SK-N-SH treated with all-trans-retinoic acid at 6 μM for 48 hours (cell line): ENCODE measurements at regions not wholly inside any gene's neighbourhood (a gene's known extent, or its start where the extent isn't known, plus 50 kb on each side); places are given as distances from the start of the nearest gene placed in this dataset.

ENCODE experiments used
- ATAC-seq: fragments of 200-7000 bp; cut with Tn5 transposase; 3 replicates; pipeline ENCODE4 v1.9.1; 2020; ENCODE audit warnings: mild to moderate bottlenecking, moderate library complexity
- ARNTL ChIP-seq: fragments of 450-650 bp; formaldehyde crosslinking; IDR thresholded peaks from 2 replicates; pipeline ENCODE4 v1.5.0; 2020; ENCODE audit warnings: low read depth, mild to moderate bottlenecking, moderate library complexity, borderline replicate concordance
- BACH2 ChIP-seq: fragments of 250-450 bp; sonication (Bioruptor Pico); IDR thresholded peaks from 2 replicates; pipeline ENCODE4 v1.9.0; 2021; ENCODE audit warnings: mild to moderate bottlenecking, borderline replicate concordance
- CSDC2 ChIP-seq: fragments of 250-450 bp; sonication (Bioruptor Pico); IDR thresholded peaks from 2 replicates; pipeline ENCODE4 v1.5.0; 2020; ENCODE audit warnings: mild to moderate bottlenecking, moderate library complexity
- ESRRG ChIP-seq: fragments of 250-450 bp; sonication (Bioruptor Pico); IDR thresholded peaks from 2 replicates; pipeline ENCODE4 v1.6.1; 2021; ENCODE audit warnings: mild to moderate bottlenecking
- GLIS3 ChIP-seq: fragments of 250-450 bp; sonication (Bioruptor Pico); IDR thresholded peaks from 2 replicates; pipeline ENCODE4 v1.5.0; 2020; ENCODE audit warnings: mild to moderate bottlenecking, moderate library complexity
- ISL1 ChIP-seq: fragments of 250-450 bp; sonication (Bioruptor Pico); IDR thresholded peaks from 2 replicates; pipeline ENCODE4 v2.1.2; 2022; ENCODE audit warnings: mild to moderate bottlenecking, moderate library complexity
- OSR1 ChIP-seq: fragments of 250-450 bp; sonication (Bioruptor Pico); IDR thresholded peaks from 2 replicates; pipeline ENCODE4 v1.8.0; 2022; ENCODE audit warnings: moderate library complexity, mild to moderate bottlenecking, inconsistent platforms
- PPARA ChIP-seq: fragments of 250-450 bp; sonication (Bioruptor Pico); IDR thresholded peaks from 2 replicates; pipeline ENCODE4 v1.5.0; 2020; ENCODE audit warnings: mild to moderate bottlenecking, borderline replicate concordance
- RARB ChIP-seq: fragments of 250-450 bp; sonication (Bioruptor Pico); IDR thresholded peaks from 2 replicates; pipeline ENCODE4 v1.8.0; 2021; ENCODE audit warnings: mild to moderate bottlenecking, moderate library complexity
- SNAI2 ChIP-seq: fragments of 250-450 bp; sonication (Bioruptor Pico); IDR thresholded peaks from 2 replicates; pipeline ENCODE4 v1.5.0; 2020; ENCODE audit warnings: mild to moderate bottlenecking, moderate library complexity
- TCF4 ChIP-seq: fragments of 250-450 bp; sonication (Bioruptor Pico); IDR thresholded peaks from 2 replicates; pipeline ENCODE4 v1.8.0; 2021; ENCODE audit warnings: mild to moderate bottlenecking, moderate library complexity, borderline replicate concordance
- TOX ChIP-seq: fragments of 250-450 bp; sonication (Bioruptor Pico); IDR thresholded peaks from 2 replicates; pipeline ENCODE4 v1.8.0; 2021; ENCODE audit warnings: mild to moderate bottlenecking, moderate library complexity, borderline replicate concordance
- ZFP3 ChIP-seq: fragments of 250-450 bp; sonication (Bioruptor Pico); IDR thresholded peaks from 2 replicates; pipeline ENCODE4 v1.5.0; 2020; ENCODE audit warnings: mild to moderate bottlenecking, moderate library complexity
- ZFP30 ChIP-seq: fragments of 450-650 bp; formaldehyde crosslinking; IDR thresholded peaks from 2 replicates; pipeline ENCODE4 v1.5.0; 2022; ENCODE audit warnings: mild to moderate bottlenecking, moderate library complexity
- ZNF70 ChIP-seq: fragments of 450-650 bp; formaldehyde crosslinking; IDR thresholded peaks from 2 replicates; pipeline ENCODE4 v1.5.0; 2020; ENCODE audit warnings: mild to moderate bottlenecking, moderate library complexity
- ZNF8 ChIP-seq: fragments of 450-650 bp; formaldehyde crosslinking; IDR thresholded peaks from 2 replicates; pipeline ENCODE4 v1.5.0; 2020; ENCODE audit warnings: mild to moderate bottlenecking, moderate library complexity
- TF ChIP-seq, protein P1 (sequence below): fragments of 250-450 bp; sonication (Bioruptor Pico); IDR thresholded peaks from 2 replicates; pipeline ENCODE4 v1.5.0; 2020; ENCODE audit warnings: mild to moderate bottlenecking, moderate library complexity
- TF ChIP-seq, protein P2 (sequence below): fragments of 250-450 bp; sonication (Bioruptor Pico); IDR thresholded peaks from 2 replicates; pipeline ENCODE4 v1.5.1; 2020; ENCODE audit warnings: low read depth, mild to moderate bottlenecking, moderate library complexity
- TF ChIP-seq, protein P3 (sequence below): fragments of 250-450 bp; sonication (Bioruptor Pico); IDR thresholded peaks from 2 replicates; pipeline ENCODE4 v1.8.0; 2020; ENCODE audit warnings: mild to moderate bottlenecking, moderate library complexity, borderline replicate concordance

DNA sequence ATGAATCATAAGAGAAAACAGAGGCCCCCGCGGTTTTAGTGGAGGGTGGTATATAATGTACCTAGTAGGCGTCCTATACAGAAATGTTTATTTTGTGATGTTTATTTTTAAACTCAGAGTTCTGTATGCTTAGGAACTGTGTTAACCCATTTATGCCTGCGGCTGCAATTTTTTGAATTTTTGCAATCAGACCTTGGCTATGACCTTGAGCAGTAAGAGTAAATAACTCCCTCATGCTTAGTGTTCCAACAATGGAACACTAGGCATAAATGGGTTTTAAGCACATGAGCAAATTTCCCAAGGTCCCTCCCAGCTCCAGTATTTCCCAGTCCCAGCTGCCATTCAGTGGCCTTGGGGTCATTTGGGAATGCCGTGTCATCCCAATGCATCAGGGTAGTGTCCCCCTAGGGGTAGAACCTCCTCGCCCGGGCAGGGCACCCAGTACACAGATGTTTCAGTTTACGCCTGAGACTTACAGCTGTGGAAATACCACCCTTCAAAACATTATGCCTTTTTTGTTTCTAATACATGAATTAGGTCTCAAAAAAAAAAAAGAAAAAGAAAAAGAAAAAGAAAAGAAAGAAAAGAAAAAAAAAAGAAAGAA is 605.8 kb upstream of the CDH11 start:
- ATAC-seq: no peak
- TF ChIP-seq, protein P1, sequence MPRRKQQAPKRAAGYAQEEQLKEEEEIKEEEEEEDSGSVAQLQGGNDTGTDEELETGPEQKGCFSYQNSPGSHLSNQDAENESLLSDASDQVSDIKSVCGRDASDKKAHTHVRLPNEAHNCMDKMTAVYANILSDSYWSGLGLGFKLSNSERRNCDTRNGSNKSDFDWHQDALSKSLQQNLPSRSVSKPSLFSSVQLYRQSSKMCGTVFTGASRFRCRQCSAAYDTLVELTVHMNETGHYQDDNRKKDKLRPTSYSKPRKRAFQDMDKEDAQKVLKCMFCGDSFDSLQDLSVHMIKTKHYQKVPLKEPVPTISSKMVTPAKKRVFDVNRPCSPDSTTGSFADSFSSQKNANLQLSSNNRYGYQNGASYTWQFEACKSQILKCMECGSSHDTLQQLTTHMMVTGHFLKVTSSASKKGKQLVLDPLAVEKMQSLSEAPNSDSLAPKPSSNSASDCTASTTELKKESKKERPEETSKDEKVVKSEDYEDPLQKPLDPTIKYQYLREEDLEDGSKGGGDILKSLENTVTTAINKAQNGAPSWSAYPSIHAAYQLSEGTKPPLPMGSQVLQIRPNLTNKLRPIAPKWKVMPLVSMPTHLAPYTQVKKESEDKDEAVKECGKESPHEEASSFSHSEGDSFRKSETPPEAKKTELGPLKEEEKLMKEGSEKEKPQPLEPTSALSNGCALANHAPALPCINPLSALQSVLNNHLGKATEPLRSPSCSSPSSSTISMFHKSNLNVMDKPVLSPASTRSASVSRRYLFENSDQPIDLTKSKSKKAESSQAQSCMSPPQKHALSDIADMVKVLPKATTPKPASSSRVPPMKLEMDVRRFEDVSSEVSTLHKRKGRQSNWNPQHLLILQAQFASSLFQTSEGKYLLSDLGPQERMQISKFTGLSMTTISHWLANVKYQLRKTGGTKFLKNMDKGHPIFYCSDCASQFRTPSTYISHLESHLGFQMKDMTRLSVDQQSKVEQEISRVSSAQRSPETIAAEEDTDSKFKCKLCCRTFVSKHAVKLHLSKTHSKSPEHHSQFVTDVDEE (CRISPR knock-in tag): no peak
- TF ChIP-seq BACH2 (CRISPR knock-in tag) (no peak), GLIS3 (no peak), RARB (no peak), ZNF70 (no peak), ESRRG (CRISPR knock-in tag) (no peak)

DNA sequence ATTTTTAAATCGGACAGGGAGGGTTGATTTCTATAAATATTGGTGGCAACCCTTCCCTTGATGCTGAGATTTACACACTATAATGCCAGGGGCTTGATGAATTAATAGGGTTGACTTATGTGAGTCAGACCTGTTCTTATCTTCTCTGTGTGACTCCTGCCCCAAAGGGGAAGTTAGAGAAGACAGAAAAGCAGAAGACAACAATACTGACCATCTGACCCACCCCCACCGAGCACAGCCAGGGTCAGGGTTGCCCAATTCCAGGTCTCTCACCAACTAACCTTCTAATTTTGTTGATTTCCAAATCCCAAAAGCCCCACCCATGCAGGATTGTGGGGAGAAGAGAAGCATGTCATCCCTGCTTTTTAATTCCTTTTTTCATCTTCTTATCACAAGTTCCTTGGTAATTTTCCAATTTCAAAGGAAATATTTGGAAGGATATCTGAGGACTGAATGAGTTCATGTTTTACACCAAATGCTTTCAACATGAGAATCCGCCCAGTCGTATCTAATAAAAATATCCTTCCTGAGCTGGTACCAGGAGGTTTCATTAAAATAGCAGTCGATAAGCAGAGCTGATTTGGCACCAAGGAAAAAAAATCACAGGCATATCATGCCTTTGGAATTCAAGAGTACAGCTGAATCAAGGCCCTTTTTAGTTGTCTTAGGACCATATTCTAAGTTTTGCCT is 603.4 kb upstream of the CDH11 start:
- peak; percentile 73 for ATAC-seq
- TF ChIP-seq, protein P2, sequence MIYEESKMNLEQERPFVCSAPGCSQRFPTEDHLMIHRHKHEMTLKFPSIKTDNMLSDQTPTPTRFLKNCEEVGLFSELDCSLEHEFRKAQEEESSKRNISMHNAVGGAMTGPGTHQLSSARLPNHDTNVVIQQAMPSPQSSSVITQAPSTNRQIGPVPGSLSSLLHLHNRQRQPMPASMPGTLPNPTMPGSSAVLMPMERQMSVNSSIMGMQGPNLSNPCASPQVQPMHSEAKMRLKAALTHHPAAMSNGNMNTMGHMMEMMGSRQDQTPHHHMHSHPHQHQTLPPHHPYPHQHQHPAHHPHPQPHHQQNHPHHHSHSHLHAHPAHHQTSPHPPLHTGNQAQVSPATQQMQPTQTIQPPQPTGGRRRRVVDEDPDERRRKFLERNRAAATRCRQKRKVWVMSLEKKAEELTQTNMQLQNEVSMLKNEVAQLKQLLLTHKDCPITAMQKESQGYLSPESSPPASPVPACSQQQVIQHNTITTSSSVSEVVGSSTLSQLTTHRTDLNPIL: peak; percentile 44; the same call in 1 of the 2 replicates
- peak; percentile 88 for TF ChIP-seq ISL1
- no peak for TF ChIP-seq ARNTL (CRISPR knock-in tag)
- TF ChIP-seq ZFP3 (CRISPR knock-in tag): peak; percentile 11; the same call in 1 of the 2 replicates

DNA sequence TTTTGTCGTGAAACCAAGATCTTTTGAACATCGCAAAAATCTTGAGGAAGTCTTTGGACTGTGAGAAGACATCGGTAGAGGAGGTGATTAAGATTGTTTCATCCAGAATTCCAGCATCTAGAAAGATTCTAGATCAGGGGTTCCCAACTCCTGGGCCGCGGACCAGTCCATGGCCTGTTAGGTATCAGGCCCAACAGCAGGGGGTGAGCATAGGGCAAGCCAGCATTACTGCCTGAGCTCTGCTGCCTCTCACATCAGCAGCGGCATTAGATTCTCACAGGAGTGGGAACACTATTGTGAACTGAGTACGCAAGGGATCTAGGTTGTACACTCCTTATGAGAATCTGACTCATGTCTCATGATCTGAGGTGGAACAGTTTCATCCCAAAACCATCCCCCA is 600.6 kb upstream of the CDH11 start:
- TF ChIP-seq ZFP3 (CRISPR knock-in tag) (no peak), TOX (CRISPR knock-in tag) (no peak), GLIS3 (no peak), PPARA (no peak)
- TF ChIP-seq, protein P1 (CRISPR knock-in tag): no peak
- ATAC-seq: no peak

DNA sequence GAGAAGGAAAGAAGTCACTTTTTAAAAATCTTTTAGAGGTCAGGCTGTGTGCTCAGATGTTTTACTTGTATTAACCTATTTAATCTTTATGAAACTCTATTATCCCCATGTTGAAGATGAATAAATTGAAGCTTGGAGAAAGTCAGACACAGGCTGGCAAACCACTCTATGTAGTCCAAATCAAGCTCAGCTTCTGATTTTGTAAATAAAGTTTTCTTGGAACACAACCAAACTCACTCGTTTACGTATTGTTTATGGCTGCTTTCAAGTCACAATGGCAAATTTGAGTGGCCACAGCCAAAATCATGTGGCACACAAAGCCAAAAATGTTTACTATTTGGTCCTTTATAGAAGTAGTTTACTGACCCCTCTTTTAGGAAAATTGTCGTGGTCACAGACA is 596.0 kb upstream of the CDH11 start:
- no peak for TF ChIP-seq SNAI2 (CRISPR knock-in tag)
- TF ChIP-seq, protein P3, sequence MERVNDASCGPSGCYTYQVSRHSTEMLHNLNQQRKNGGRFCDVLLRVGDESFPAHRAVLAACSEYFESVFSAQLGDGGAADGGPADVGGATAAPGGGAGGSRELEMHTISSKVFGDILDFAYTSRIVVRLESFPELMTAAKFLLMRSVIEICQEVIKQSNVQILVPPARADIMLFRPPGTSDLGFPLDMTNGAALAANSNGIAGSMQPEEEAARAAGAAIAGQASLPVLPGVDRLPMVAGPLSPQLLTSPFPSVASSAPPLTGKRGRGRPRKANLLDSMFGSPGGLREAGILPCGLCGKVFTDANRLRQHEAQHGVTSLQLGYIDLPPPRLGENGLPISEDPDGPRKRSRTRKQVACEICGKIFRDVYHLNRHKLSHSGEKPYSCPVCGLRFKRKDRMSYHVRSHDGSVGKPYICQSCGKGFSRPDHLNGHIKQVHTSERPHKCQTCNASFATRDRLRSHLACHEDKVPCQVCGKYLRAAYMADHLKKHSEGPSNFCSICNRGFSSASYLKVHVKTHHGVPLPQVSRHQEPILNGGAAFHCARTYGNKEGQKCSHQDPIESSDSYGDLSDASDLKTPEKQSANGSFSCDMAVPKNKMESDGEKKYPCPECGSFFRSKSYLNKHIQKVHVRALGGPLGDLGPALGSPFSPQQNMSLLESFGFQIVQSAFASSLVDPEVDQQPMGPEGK (CRISPR knock-in tag): no peak
- ATAC-seq: no peak

DNA sequence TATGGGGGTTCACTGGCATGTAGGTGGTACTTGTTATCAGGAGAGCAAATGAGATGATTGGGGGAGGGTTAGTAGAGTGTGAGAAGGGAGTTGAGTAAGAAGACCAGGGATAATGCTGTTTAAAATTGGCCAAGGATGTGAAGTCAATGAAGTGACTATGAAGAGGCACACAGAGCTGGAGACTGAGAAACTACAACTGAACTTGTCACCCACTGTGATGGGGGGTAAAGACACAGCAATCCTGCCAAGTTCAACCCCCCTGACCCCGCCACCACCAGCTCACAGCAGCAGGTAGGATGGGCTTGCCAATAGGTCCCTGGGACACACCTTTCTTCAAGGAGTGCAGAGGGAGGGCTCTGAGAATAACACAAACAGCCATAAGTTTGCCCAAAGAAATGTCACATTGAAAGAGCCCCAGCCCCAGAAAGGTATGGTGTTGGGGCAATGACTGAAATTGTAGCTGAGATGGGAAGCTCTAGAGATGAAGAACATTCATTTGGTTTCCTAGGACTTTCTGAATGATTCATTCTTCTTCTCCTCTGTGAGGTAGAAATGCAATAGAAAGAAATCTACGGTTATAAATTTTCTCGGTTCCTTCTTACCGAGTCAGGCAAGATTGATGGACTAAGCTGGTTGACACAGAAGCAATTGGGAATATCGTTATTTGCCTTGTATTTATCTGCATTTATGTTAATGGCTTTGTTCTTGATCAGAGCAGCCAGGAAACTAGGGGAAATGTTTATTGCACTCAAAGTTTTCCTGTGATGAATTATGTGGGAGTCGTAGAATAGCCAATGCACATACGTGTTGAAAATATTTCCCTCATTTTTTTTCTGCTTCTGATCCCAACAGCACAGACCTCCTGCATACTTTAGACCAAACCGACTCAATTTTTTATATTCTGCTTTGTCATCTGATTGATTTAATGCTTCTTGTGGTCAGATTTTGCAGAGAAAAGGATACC is 595.2 kb upstream of the CDH11 start:
- no peak for TF ChIP-seq ZNF8 (CRISPR knock-in tag)
- no peak for TF ChIP-seq RARB
- TF ChIP-seq TCF4 (CRISPR knock-in tag): no peak
- TF ChIP-seq PPARA: no peak
- no peak for TF ChIP-seq TOX (CRISPR knock-in tag)
- no peak for TF ChIP-seq ESRRG (CRISPR knock-in tag)
- TF ChIP-seq ZFP30 (CRISPR knock-in tag): no peak
- no peak for TF ChIP-seq OSR1
- no peak for TF ChIP-seq CSDC2 (CRISPR knock-in tag)
- TF ChIP-seq, all 23 proteins: peak for 0
- no peak for ATAC-seq
